GM23338 (cell line): ENCODE measurements at regions not wholly inside any gene's neighbourhood (a gene's known extent, or its start where the extent isn't known, plus 50 kb on each side); places are given as distances from the start of the nearest gene placed in this dataset.

ENCODE experiments used
- ATAC-seq: fragments of 200-7000 bp; cut with Tn5 transposase; 3 replicates; pipeline ENCODE4 v1.9.1; 2020
- DNase-seq: peaks from one replicate; pipeline ENCODE4 v3.0.0-alpha.2; 2015; ENCODE audit warnings: low spot score
- H2AFZ ChIP-seq: fragments of 200-600 bp; sonication (generic); 2 replicates; pipeline ENCODE4 v1.8.0; 2016; ENCODE audit warnings: antibody characterized with exemption, mild to moderate bottlenecking, moderate library complexity
- H3F3A ChIP-seq: fragments of 200-600 bp; sonication (generic); replicated peaks from 2 replicates; pipeline ENCODE4 v1.8.0; 2017; ENCODE audit warnings: antibody characterized with exemption, mixed run types, low read depth
- H3K27ac ChIP-seq: fragments of 200-600 bp; sonication (generic); 2 replicates; pipeline ENCODE4 v1.6.1; 2016; ENCODE audit warnings: low read depth
- H3K27me3 ChIP-seq: fragments of 200-600 bp; sonication (generic); 2 replicates; pipeline ENCODE4 v1.8.0; 2016; ENCODE audit warnings: mild to moderate bottlenecking, mixed run types, moderate library complexity; ENCODE audit not compliant: insufficient read depth
- H3K36me3 ChIP-seq: fragments of 200-600 bp; sonication (generic); 2 replicates; pipeline ENCODE4 v1.8.0; 2016; ENCODE audit warnings: mild to moderate bottlenecking; ENCODE audit not compliant: insufficient read depth
- H3K4me1 ChIP-seq: fragments of 200-600 bp; sonication (generic); 2 replicates; pipeline ENCODE4 v1.8.0; 2016; ENCODE audit warnings: mild to moderate bottlenecking, moderate library complexity; ENCODE audit not compliant: insufficient read depth
- H3K4me2 ChIP-seq: fragments of 200-600 bp; sonication (generic); 2 replicates; pipeline ENCODE4 v1.7.1; 2017; ENCODE audit warnings: mixed run types
- H3K4me3 ChIP-seq: fragments of 200-600 bp; sonication (generic); 2 replicates; pipeline ENCODE4 v1.6.1; 2016; ENCODE audit warnings: mixed run types
- H3K79me2 ChIP-seq: fragments of 200-600 bp; sonication (generic); replicated peaks from 2 replicates; pipeline ENCODE4 v1.8.0; 2017; ENCODE audit warnings: mild to moderate bottlenecking; ENCODE audit not compliant: insufficient read depth
- H3K9me2 ChIP-seq: fragments of 200-600 bp; sonication (generic); 2 replicates; pipeline ENCODE4 v1.8.0; 2017; ENCODE audit not compliant: insufficient read depth
- H4K20me1 ChIP-seq: fragments of 200-600 bp; sonication (generic); replicated peaks from 2 replicates; pipeline ENCODE4 v1.8.0; 2017; ENCODE audit warnings: mild to moderate bottlenecking; ENCODE audit not compliant: insufficient read depth
- H3K27ac Mint-ChIP-seq: 2 replicates; pipeline ENCODE4 v1.8.0; 2020; ENCODE audit warnings: inconsistent platforms, mild to moderate bottlenecking, moderate library complexity, mixed read lengths
- H3K27me3 Mint-ChIP-seq: 3 replicates; pipeline ENCODE4 v1.8.0; 2022; ENCODE audit warnings: low read depth, mild to moderate bottlenecking, moderate library complexity, mixed read lengths, inconsistent platforms; ENCODE audit not compliant: insufficient read depth, poor library complexity
- H3K36me3 Mint-ChIP-seq: 3 replicates; pipeline ENCODE4 v1.8.0; 2021; ENCODE audit warnings: low read depth, mild to moderate bottlenecking, inconsistent platforms, moderate library complexity, mixed read lengths
- H3K4me1 Mint-ChIP-seq: 3 replicates; pipeline ENCODE4 v1.8.0; 2020; ENCODE audit warnings: mild to moderate bottlenecking, inconsistent platforms, mixed read lengths
- H3K4me3 Mint-ChIP-seq: 3 replicates; pipeline ENCODE4 v1.8.0; 2021; ENCODE audit warnings: moderate library complexity, mild to moderate bottlenecking, inconsistent platforms, mixed read lengths
- H3K9me3 Mint-ChIP-seq: 3 replicates; pipeline ENCODE4 v1.8.0; 2020; ENCODE audit warnings: moderate library complexity, mild to moderate bottlenecking, inconsistent platforms, mixed read lengths
- CREB1 ChIP-seq: fragments of 250-450 bp; sonication (Bioruptor Pico); IDR thresholded peaks from 2 replicates; pipeline ENCODE4 v1.5.0; 2020; ENCODE audit warnings: low read depth, mild to moderate bottlenecking, moderate library complexity
- CTCF ChIP-seq, 2 experiments: fragments of 200-600 bp in 1 of 2; sonication (generic) in 1 of 2; conservative IDR thresholded peaks; 2 replicates each; pipeline versions ENCODE4 v1.5.1 to v1.6.1; 2016 to 2017; ENCODE audit warnings: antibody characterized with exemption in 2 of 2, low read depth in 2 of 2, mild to moderate bottlenecking in 2 of 2, moderate library complexity in 1 of 2
- ETS1 ChIP-seq: IDR thresholded peaks from 2 replicates; pipeline ENCODE4 v1.6.1; 2016; ENCODE audit warnings: antibody characterized with exemption
- EZH2 ChIP-seq: fragments of 200-600 bp; sonication (generic); IDR thresholded peaks from one replicate; pipeline ENCODE4 v1.8.0; 2017; ENCODE audit warnings: antibody characterized with exemption, mild to moderate bottlenecking, low read depth; ENCODE audit not compliant: unreplicated experiment
- JUNB ChIP-seq: IDR thresholded peaks from one replicate; pipeline ENCODE4 v1.6.1; 2016; ENCODE audit warnings: antibody characterized with exemption; ENCODE audit not compliant: unreplicated experiment
- NANOG ChIP-seq: IDR thresholded peaks from 2 replicates; pipeline ENCODE4 v1.6.1; 2016; ENCODE audit warnings: antibody characterized with exemption, borderline replicate concordance
- POLR2AphosphoS5 ChIP-seq: IDR thresholded peaks from 2 replicates; pipeline ENCODE4 v1.6.1; 2016; ENCODE audit warnings: antibody characterized with exemption, low read depth
- REST ChIP-seq: IDR thresholded peaks from one replicate; pipeline ENCODE4 v1.6.1; 2018; ENCODE audit warnings: antibody characterized with exemption; ENCODE audit not compliant: unreplicated experiment
- STAT1 ChIP-seq: IDR thresholded peaks from one replicate; pipeline ENCODE4 v1.6.1; 2016; ENCODE audit warnings: antibody characterized with exemption; ENCODE audit not compliant: unreplicated experiment
- ZNF114 ChIP-seq: fragments of 250-450 bp; sonication (Bioruptor Pico); IDR thresholded peaks from 2 replicates; pipeline ENCODE4 v1.5.0; 2020; ENCODE audit warnings: mild to moderate bottlenecking, moderate library complexity
- ZNF331 ChIP-seq: fragments of 250-450 bp; sonication (Bioruptor Pico); IDR thresholded peaks from 2 replicates; pipeline ENCODE4 v1.5.0; 2020; ENCODE audit warnings: low read depth, mild to moderate bottlenecking, moderate library complexity
- ZNF462 ChIP-seq: fragments of 250-450 bp; sonication (Bioruptor Pico); IDR thresholded peaks from 2 replicates; pipeline ENCODE4 v1.5.0; 2020; ENCODE audit warnings: mild to moderate bottlenecking, moderate library complexity

GRCh38 chr1:4023678-4024077 lies 123.6 kb upstream of the C1orf174 start:
- Histone ChIP-seq H3K27me3 (no peaks in the 10 kb centered on the region), H3F3A (no peaks in the 10 kb centered on the region), H3K9me2 (no peaks in the 10 kb centered on the region), H3K27ac (no peak overlapping the region), H3K36me3 (no peaks in the 10 kb centered on the region), H3K79me2 (no peaks in the 10 kb centered on the region), H3K4me3 (no peak overlapping the region), H2AFZ (no peak overlapping the region), H3K4me1 (no peaks in the 10 kb centered on the region), H4K20me1 (no peaks in the 10 kb centered on the region), H3K4me2 (no peak overlapping the region)
- no peak for TF ChIP-seq NANOG
- TF ChIP-seq ZNF114: no peak
- TF ChIP-seq JUNB: no peak
- TF ChIP-seq EZH2: no peak
- no peak for TF ChIP-seq STAT1
- TF ChIP-seq CTCF (conservative IDR thresholded peaks at IDR 0.05; ENCODE audit: low read depth in 2 of 2): no peak
- TF ChIP-seq POLR2AphosphoS5: no peak
- TF ChIP-seq ZNF331: no peak
- TF ChIP-seq ETS1: no peak
- no peak for TF ChIP-seq REST
- no peak for TF ChIP-seq CREB1 (CRISPR knock-in tag)
- no peak for TF ChIP-seq ZNF462 (CRISPR knock-in tag)
- H3K36me3 Mint-ChIP-seq: peaks cover 10% of the 10 kb centered on the region; the same call in 2 of the 3 replicates
- H3K4me1 Mint-ChIP-seq: no peaks in the 10 kb centered on the region; the same call in 2 of the 3 replicates
- H3K4me3 Mint-ChIP-seq: no peak overlapping the region
- peaks cover 14% of the 10 kb centered on the region for H3K27me3 Mint-ChIP-seq
- H3K27ac Mint-ChIP-seq: no peak overlapping the region
- ATAC-seq (no peak), DNase-seq (no peak)
- H3K9me3 Mint-ChIP-seq: peaks cover 87% of the 10 kb centered on the region
